ENCODE measurements at regions not wholly inside any gene's neighbourhood (a gene's known extent, or its start where the extent isn't known, plus 50 kb on each side); places are given as distances from the start of the nearest gene placed in this dataset.
"Not testable (repeated sequence)": the region's sequence is repeated elsewhere in the genome, so short reads cannot be mapped to it uniquely, and the experiment has no call there.

DNA sequence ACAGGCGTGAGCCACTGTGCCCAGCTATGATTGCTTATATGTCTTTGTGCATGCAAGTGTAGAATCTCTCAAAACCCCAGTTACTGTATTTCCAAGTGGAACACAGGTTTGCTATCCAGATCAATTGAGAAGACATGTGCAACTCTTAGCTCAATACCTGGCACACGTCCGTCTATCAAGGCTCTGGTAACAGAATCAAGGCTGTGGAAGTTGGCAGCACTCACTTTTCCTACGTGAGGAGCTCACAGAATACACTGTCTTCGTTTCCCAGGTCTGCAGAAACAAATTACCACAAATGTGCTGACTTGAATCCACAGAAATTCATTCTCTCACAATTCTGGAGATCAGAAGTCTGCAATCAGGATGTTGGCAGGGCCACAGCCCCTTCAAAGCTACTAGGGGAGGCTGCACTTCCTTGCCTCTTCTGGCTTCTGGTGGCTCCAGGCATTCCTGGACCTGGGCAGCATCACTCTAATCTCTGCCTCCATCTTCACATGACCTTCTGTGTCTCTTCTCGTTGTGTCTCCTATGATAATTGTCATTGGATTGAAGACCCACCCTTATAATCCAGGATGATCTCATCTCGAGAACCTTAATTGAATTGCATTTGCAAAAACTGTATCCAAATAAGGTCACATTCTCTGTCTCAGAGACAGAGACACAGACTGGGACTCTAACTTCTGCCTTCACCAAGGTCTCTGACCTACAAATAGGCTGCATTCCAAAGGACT, 84.8 kb upstream of the C7orf33 start:
- TF ChIP-seq HDGF (IDR thresholded peaks at IDR 0.05; ENCODE audit: borderline replicate concordance), result no peak
- TF ChIP-seq L3MBTL2 (conservative IDR thresholded peaks at IDR 0.05), result no peak
- TF ChIP-seq BHLHE40 (IDR thresholded peaks at IDR 0.05; ENCODE audit: borderline replicate concordance), result no peak
- TF ChIP-seq FOXK2 (IDR thresholded peaks at IDR 0.05), result no peak
- ChIA-PET CTCF (interaction anchor here (1.7 kb wide), 1 partner anchor 19 kb away, joined by 5 read pairs; no protein-coding TSS in a partner anchor), POLR2A (no interaction called here)
- DNase-seq (ENCODE audit: extremely low spot score), result no peak

GRCh38 chr7:148507064-148507573, 83.4 kb upstream of the C7orf33 start:
- POLR2A ChIA-PET; CTCF ChIA-PET; DNase-seq (ENCODE audit: extremely low spot score): not testable (repeated sequence)

- ChIA-PET CTCF (no interaction called here), POLR2A (no interaction called here)
- no peak for DNase-seq (ENCODE audit: extremely low spot score)
- no peak for TF ChIP-seq TARDBP (IDR thresholded peaks at IDR 0.05)
- TF ChIP-seq, protein P1, sequence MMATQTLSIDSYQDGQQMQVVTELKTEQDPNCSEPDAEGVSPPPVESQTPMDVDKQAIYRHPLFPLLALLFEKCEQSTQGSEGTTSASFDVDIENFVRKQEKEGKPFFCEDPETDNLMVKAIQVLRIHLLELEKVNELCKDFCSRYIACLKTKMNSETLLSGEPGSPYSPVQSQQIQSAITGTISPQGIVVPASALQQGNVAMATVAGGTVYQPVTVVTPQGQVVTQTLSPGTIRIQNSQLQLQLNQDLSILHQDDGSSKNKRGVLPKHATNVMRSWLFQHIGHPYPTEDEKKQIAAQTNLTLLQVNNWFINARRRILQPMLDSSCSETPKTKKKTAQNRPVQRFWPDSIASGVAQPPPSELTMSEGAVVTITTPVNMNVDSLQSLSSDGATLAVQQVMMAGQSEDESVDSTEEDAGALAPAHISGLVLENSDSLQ (IDR thresholded peaks at IDR 0.05), result no peak
- no peak for TF ChIP-seq SUZ12 (IDR thresholded peaks at IDR 0.05)
- no peak for TF ChIP-seq ELF4 (IDR thresholded peaks at IDR 0.05)
- no peak for TF ChIP-seq ZNF384 (IDR thresholded peaks at IDR 0.05)
- no peak for TF ChIP-seq ARNT (IDR thresholded peaks at IDR 0.05)
- no peak for TF ChIP-seq BHLHE40 (IDR thresholded peaks at IDR 0.05; ENCODE audit: borderline replicate concordance)
- no peak for TF ChIP-seq SP1 (IDR thresholded peaks at IDR 0.05)
- no peak for TF ChIP-seq FOXM1 (IDR thresholded peaks at IDR 0.05; ENCODE audit: borderline replicate concordance)
- TF ChIP-seq CTBP1 (IDR thresholded peaks at IDR 0.05; ENCODE audit: borderline replicate concordance), result no peak
- TF ChIP-seq FOXA1 (IDR thresholded peaks at IDR 0.05), result no peak
These were observed 82.8 kb upstream of the C7orf33 start for GRCh38 chr7:148507787-148508186.

GRCh38 chr7:148514236-148514635, 76.3 kb upstream of the C7orf33 start:
- no peak for TF ChIP-seq BHLHE40 (IDR thresholded peaks at IDR 0.05; ENCODE audit: borderline replicate concordance)
- no peak for TF ChIP-seq SP1 (IDR thresholded peaks at IDR 0.05)
- TF ChIP-seq ZNF384 (IDR thresholded peaks at IDR 0.05), result no peak
- no peak for TF ChIP-seq HDGF (IDR thresholded peaks at IDR 0.05; ENCODE audit: borderline replicate concordance)
- no peak for TF ChIP-seq NFRKB (IDR thresholded peaks at IDR 0.05)
- no peak for TF ChIP-seq LEF1 (IDR thresholded peaks at IDR 0.05; ENCODE audit: borderline replicate concordance)
- TF ChIP-seq FOXM1 (IDR thresholded peaks at IDR 0.05; ENCODE audit: borderline replicate concordance), result no peak
- no peak for TF ChIP-seq ARNT (IDR thresholded peaks at IDR 0.05)
- TF ChIP-seq, protein P1 (IDR thresholded peaks at IDR 0.05), result no peak
- TF ChIP-seq TARDBP (IDR thresholded peaks at IDR 0.05), result no peak
- no peak for TF ChIP-seq CTBP1 (IDR thresholded peaks at IDR 0.05; ENCODE audit: borderline replicate concordance)
- TF ChIP-seq FOXK2 (IDR thresholded peaks at IDR 0.05), result no peak
- no peak for TF ChIP-seq ELF4 (IDR thresholded peaks at IDR 0.05)
- TF ChIP-seq SUZ12 (IDR thresholded peaks at IDR 0.05), result no peak
- CTCF ChIA-PET, result interaction anchor here (1.2 kb wide), 1 partner anchor 472 kb away, joined by 3 read pairs; no protein-coding TSS in a partner anchor
- no peak for DNase-seq (ENCODE audit: extremely low spot score)
- POLR2A ChIA-PET, result no interaction called here

- POLR2A ChIA-PET, result no interaction called here
- TF ChIP-seq ELF4 (IDR thresholded peaks at IDR 0.05) (no peak), ARNT (IDR thresholded peaks at IDR 0.05) (no peak), BHLHE40 (IDR thresholded peaks at IDR 0.05; ENCODE audit: borderline replicate concordance) (no peak), SP1 (IDR thresholded peaks at IDR 0.05) (no peak), FOXK2 (IDR thresholded peaks at IDR 0.05) (no peak), FOXM1 (IDR thresholded peaks at IDR 0.05; ENCODE audit: borderline replicate concordance) (no peak), FOXA1 (IDR thresholded peaks at IDR 0.05) (no peak), LEF1 (IDR thresholded peaks at IDR 0.05; ENCODE audit: borderline replicate concordance) (no peak), ZNF384 (IDR thresholded peaks at IDR 0.05) (no peak), NFRKB (IDR thresholded peaks at IDR 0.05) (no peak), L3MBTL2 (conservative IDR thresholded peaks at IDR 0.05) (no peak), HDGF (IDR thresholded peaks at IDR 0.05; ENCODE audit: borderline replicate concordance) (no peak), SUZ12 (IDR thresholded peaks at IDR 0.05) (no peak), CTBP1 (IDR thresholded peaks at IDR 0.05; ENCODE audit: borderline replicate concordance) (no peak), TARDBP (IDR thresholded peaks at IDR 0.05) (no peak)
- TF ChIP-seq, protein P1 (IDR thresholded peaks at IDR 0.05), result no peak
- CTCF ChIA-PET, result no interaction called here
- DNase-seq (ENCODE audit: extremely low spot score), result no peak
These were observed 75.3 kb upstream of the C7orf33 start for GRCh38 chr7:148515237-148515636.

Data from HEK293T (cell line).